Epithelial cell of esophagus (primary cell): ENCODE measurements at regions not wholly inside any gene's neighbourhood (a gene's known extent, or its start where the extent isn't known, plus 50 kb on each side); places are given as distances from the start of the nearest gene placed in this dataset.

ENCODE experiments used
- DNase-seq: peaks from one replicate; pipeline ENCODE4 v3.0.0; 2010; ENCODE audit warnings: low read depth
- H3K4me3 ChIP-seq: 2 replicates; pipeline ENCODE4 v1.5.1; 2011; ENCODE audit warnings: mild to moderate bottlenecking, low read length, control low read depth
- TF ChIP-seq, protein P1 (sequence below): IDR thresholded peaks from 2 replicates; pipeline ENCODE4 v1.5.1; 2011; ENCODE audit warnings: low read depth, mild to moderate bottlenecking, low read length, control low read depth, inconsistent platforms; ENCODE audit not compliant: insufficient read depth; ENCODE audit errors: missing control alignments

- H3K4me3 ChIP-seq, result no peak overlapping the region
- TF ChIP-seq, protein P1, sequence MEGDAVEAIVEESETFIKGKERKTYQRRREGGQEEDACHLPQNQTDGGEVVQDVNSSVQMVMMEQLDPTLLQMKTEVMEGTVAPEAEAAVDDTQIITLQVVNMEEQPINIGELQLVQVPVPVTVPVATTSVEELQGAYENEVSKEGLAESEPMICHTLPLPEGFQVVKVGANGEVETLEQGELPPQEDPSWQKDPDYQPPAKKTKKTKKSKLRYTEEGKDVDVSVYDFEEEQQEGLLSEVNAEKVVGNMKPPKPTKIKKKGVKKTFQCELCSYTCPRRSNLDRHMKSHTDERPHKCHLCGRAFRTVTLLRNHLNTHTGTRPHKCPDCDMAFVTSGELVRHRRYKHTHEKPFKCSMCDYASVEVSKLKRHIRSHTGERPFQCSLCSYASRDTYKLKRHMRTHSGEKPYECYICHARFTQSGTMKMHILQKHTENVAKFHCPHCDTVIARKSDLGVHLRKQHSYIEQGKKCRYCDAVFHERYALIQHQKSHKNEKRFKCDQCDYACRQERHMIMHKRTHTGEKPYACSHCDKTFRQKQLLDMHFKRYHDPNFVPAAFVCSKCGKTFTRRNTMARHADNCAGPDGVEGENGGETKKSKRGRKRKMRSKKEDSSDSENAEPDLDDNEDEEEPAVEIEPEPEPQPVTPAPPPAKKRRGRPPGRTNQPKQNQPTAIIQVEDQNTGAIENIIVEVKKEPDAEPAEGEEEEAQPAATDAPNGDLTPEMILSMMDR, result no peak
- no peak for DNase-seq
Measured at GRCh38 chr6:163843218-163843617, 428.7 kb downstream of the QKI start.

DNA sequence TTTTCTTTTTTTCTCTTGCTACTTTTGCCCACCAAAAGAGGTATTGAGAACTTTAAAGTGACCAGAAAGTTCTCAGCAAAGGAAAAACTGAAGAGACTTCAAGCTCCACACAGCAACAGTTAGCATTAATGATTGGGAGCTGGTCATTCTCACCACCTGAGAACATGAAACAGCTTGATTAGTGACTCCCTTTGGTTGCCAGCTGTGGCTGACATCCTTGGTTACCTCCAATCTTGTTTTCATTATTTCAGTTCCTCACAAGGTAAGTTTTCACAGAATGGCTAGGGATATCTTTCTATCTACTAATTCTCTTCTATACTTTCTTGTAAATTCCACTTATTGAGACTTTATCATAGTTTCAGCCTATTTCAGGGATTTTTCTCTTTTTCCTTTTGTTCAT, 427.9 kb downstream of the QKI start:
- TF ChIP-seq, protein P1, result no peak
- H3K4me3 ChIP-seq, result no peak overlapping the region
- no peak for DNase-seq

DNA sequence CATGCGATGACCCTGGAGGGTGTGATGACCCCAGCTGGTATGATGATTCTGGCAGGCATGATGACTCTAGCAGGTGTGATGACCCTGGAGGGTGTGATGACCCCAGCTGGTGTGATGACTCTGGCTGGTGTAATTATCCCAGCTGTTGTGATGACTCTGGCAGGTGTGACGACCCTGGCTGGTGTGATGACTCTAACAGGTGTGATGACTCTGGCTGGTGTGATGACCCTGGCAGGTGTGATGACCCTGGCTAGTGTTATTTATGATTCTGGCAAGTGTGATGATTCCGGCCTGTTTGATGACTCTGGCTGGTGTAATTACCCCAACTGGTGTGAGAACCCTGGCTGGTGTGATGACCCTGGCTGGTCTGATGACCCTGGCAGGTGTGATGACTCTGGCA, 427.2 kb downstream of the QKI start:
- TF ChIP-seq, protein P1, result no peak
- DNase-seq, result no peak
- H3K4me3 ChIP-seq, result no peak overlapping the region

GRCh38 chr6:163841326-163841725, 426.8 kb downstream of the QKI start:
- no peak overlapping the region for H3K4me3 ChIP-seq
- DNase-seq, result peak; percentile 9
- TF ChIP-seq, protein P1, result no peak

DNA sequence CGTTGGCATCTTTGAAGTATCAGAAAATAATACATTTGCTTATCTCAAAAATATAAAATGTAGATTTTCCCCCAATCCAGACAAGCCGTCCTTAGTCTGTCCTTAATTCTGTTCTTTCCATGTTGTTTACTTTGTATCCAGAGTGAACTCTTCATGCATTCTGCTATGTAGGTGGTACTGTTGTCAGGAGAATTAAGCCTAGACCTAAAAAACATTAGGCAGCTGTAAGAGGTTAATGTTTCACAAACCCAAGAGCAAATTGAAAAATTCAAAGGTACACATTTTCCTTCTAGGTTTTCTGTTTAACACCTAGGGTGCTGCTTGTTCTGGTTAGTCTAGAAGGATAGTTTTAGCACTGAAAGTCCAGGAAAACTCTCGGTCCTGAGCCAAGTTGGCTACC, 426.4 kb downstream of the QKI start:
- DNase-seq, result no peak
- TF ChIP-seq, protein P1, result no peak
- no peak overlapping the region for H3K4me3 ChIP-seq

- TF ChIP-seq, protein P1, result no peak
- no peak for DNase-seq
- no peak overlapping the region for H3K4me3 ChIP-seq
Measured at GRCh38 chr6:163839296-163839695, 424.8 kb downstream of the QKI start.

GRCh38 chr6:163837691-163838431, 423.3 kb downstream of the QKI start:
- TF ChIP-seq, protein P1, result no peak
- no peak for DNase-seq
- H3K4me3 ChIP-seq, result no peak overlapping the region
